A549 (cell line): ENCODE measurements at regions not wholly inside any gene's neighbourhood (a gene's known extent, or its start where the extent isn't known, plus 50 kb on each side); places are given as distances from the start of the nearest gene placed in this dataset.
"Not testable (repeated sequence)": the region's sequence is repeated elsewhere in the genome, so short reads cannot be mapped to it uniquely, and the experiment has no call there.

ENCODE experiments used
- BHLHE40 ChIP-seq: IDR thresholded peaks from 2 replicates; pipeline ENCODE4 v1.6.1; 2012; ENCODE audit warnings: low read depth, low read length, inconsistent platforms
- EP300 ChIP-seq, 2 experiments: fragments of >200 bp; sonication (Bioruptor Twin); formaldehyde crosslinking; IDR thresholded peaks; 2 replicates in 1 of 2; 3 replicates in 1 of 2; pipeline ENCODE4 v1.6.1; 2016 to 2017
- ESRRA ChIP-seq: fragments of 150-350 bp; IDR thresholded peaks from 2 replicates; pipeline ENCODE4 v1.6.1; 2014; ENCODE audit warnings: mild to moderate bottlenecking, low read length, borderline replicate concordance
- HDAC2 ChIP-seq: fragments of 200-600 bp; sonication (generic); IDR thresholded peaks from 2 replicates; pipeline ENCODE4 v1.6.1; 2016
- HOXA7 ChIP-seq: fragments of 250-450 bp; sonication (Bioruptor Pico); IDR thresholded peaks from 2 replicates; pipeline ENCODE4 v1.5.0; 2020; ENCODE audit warnings: mild to moderate bottlenecking, moderate library complexity
- KDM1A ChIP-seq: fragments of 200-600 bp; sonication (generic); IDR thresholded peaks from 2 replicates; pipeline ENCODE4 v1.6.1; 2016; ENCODE audit warnings: low read depth, mild to moderate bottlenecking
- MYC ChIP-seq: IDR thresholded peaks from 2 replicates; pipeline ENCODE4 v1.6.1; 2012; ENCODE audit warnings: mild to moderate bottlenecking, inconsistent platforms, low read length, improper control_type of control experiment, borderline replicate concordance
- NR3C1 ChIP-seq: fragments of >200 bp; sonication (Bioruptor Twin); formaldehyde crosslinking; IDR thresholded peaks from 3 replicates; pipeline ENCODE4 v1.6.1; 2017
- POLR2A ChIP-seq: IDR thresholded peaks from 2 replicates; pipeline ENCODE4 v1.6.1; 2012; ENCODE audit warnings: mild to moderate bottlenecking, low read length
- SMC3 ChIP-seq: fragments of >200 bp; sonication (Bioruptor Twin); formaldehyde crosslinking; IDR thresholded peaks from 3 replicates; pipeline ENCODE4 v1.6.1; 2018; ENCODE audit warnings: inconsistent platforms
- ZSCAN20 ChIP-seq: fragments of 250-450 bp; sonication (Bioruptor Pico); IDR thresholded peaks from 2 replicates; pipeline ENCODE4 v1.8.0; 2022; ENCODE audit warnings: mild to moderate bottlenecking, moderate library complexity
- TF ChIP-seq, protein P1 (sequence below): fragments of 150-350 bp; IDR thresholded peaks from 2 replicates; pipeline ENCODE4 v1.6.1; 2014; ENCODE audit warnings: low read depth, mild to moderate bottlenecking, low read length
- TF ChIP-seq, protein P2 (sequence below): fragments of >200 bp; sonication (Bioruptor Twin); formaldehyde crosslinking; IDR thresholded peaks from 3 replicates; pipeline ENCODE4 v1.5.1; 2016
- TF ChIP-seq, protein P3 (sequence below): IDR thresholded peaks from 2 replicates; pipeline ENCODE4 v1.6.1; 2012

DNA sequence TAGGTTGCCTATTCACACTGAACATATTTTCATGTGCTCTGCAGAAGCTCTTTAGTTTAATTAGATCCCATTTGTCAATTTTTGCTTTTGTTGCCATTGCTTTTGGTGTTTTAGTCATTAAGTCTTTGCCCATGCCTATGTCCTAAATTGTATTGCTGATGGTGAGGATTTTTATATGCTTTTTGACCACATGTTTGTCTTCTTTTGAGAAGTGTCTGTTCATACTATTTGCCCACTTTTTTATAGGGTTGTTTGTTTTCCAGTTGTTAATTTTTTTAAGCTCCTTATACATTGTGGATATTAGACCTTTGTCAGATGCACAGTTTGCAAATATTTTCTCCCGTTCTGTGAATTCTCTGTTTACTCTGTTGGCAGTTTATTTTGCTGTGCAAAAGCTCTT is 84.5 kb upstream of the LRIF1 start:
- TF ChIP-seq, protein P1, sequence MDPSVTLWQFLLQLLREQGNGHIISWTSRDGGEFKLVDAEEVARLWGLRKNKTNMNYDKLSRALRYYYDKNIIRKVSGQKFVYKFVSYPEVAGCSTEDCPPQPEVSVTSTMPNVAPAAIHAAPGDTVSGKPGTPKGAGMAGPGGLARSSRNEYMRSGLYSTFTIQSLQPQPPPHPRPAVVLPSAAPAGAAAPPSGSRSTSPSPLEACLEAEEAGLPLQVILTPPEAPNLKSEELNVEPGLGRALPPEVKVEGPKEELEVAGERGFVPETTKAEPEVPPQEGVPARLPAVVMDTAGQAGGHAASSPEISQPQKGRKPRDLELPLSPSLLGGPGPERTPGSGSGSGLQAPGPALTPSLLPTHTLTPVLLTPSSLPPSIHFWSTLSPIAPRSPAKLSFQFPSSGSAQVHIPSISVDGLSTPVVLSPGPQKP: not testable (repeated sequence)
- TF ChIP-seq HDAC2; EP300 (IDR thresholded peaks at IDR 0.05); BHLHE40; HOXA7 (CRISPR knock-in tag); POLR2A; ZSCAN20 (CRISPR knock-in tag); ESRRA; MYC; KDM1A; NR3C1; SMC3: not testable (repeated sequence)
- TF ChIP-seq, protein P2, sequence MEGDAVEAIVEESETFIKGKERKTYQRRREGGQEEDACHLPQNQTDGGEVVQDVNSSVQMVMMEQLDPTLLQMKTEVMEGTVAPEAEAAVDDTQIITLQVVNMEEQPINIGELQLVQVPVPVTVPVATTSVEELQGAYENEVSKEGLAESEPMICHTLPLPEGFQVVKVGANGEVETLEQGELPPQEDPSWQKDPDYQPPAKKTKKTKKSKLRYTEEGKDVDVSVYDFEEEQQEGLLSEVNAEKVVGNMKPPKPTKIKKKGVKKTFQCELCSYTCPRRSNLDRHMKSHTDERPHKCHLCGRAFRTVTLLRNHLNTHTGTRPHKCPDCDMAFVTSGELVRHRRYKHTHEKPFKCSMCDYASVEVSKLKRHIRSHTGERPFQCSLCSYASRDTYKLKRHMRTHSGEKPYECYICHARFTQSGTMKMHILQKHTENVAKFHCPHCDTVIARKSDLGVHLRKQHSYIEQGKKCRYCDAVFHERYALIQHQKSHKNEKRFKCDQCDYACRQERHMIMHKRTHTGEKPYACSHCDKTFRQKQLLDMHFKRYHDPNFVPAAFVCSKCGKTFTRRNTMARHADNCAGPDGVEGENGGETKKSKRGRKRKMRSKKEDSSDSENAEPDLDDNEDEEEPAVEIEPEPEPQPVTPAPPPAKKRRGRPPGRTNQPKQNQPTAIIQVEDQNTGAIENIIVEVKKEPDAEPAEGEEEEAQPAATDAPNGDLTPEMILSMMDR: not testable (repeated sequence)
- TF ChIP-seq, protein P3, sequence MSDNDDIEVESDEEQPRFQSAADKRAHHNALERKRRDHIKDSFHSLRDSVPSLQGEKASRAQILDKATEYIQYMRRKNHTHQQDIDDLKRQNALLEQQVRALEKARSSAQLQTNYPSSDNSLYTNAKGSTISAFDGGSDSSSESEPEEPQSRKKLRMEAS: not testable (repeated sequence)
